ENCODE measurements at regions not wholly inside any gene's neighbourhood (a gene's known extent, or its start where the extent isn't known, plus 50 kb on each side); places are given as distances from the start of the nearest gene placed in this dataset.
A peak's percentile ranks its signal among the peaks of the same experiment; 100 is the strongest.

DNA sequence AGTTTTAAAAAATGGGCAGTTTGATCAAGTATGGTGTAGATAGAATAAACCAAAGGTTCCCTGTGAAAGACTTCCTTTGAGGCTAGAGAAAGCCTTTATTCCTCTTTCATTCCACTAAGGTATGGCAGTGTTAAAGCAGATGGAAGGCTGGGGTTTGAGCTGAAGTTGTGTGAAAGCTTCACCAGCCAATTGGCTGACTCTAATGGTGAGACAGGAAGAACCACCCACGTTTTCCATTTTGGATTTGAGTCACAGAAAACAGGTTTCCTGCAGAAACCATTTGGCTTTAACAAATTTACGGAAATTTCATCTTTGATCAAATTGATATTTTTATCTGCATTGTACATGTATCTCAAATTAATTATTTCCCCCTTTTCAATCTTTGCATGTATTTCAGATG is 455.0 kb downstream of the PCNX1 start:
- Mint-ChIP-seq H3K27me3 (ENCODE audit: low read depth) (no peaks in the 10 kb centered on the region), H3K9me3 (peaks cover 2% of the 10 kb centered on the region), H3K4me1 (peaks cover 22% of the 10 kb centered on the region), H3K27ac (peak overlapping the region in 1 of 3 experiments; percentile 44), H3K4me3 (no peak overlapping the region), H3K36me3 (ENCODE audit: low read depth) (peaks cover 18% of the 10 kb centered on the region)
- TF ChIP-seq, protein P1, sequence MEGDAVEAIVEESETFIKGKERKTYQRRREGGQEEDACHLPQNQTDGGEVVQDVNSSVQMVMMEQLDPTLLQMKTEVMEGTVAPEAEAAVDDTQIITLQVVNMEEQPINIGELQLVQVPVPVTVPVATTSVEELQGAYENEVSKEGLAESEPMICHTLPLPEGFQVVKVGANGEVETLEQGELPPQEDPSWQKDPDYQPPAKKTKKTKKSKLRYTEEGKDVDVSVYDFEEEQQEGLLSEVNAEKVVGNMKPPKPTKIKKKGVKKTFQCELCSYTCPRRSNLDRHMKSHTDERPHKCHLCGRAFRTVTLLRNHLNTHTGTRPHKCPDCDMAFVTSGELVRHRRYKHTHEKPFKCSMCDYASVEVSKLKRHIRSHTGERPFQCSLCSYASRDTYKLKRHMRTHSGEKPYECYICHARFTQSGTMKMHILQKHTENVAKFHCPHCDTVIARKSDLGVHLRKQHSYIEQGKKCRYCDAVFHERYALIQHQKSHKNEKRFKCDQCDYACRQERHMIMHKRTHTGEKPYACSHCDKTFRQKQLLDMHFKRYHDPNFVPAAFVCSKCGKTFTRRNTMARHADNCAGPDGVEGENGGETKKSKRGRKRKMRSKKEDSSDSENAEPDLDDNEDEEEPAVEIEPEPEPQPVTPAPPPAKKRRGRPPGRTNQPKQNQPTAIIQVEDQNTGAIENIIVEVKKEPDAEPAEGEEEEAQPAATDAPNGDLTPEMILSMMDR (IDR thresholded peaks at IDR 0.05; ENCODE audit: unreplicated experiment in 3 of 3): no peak

DNA sequence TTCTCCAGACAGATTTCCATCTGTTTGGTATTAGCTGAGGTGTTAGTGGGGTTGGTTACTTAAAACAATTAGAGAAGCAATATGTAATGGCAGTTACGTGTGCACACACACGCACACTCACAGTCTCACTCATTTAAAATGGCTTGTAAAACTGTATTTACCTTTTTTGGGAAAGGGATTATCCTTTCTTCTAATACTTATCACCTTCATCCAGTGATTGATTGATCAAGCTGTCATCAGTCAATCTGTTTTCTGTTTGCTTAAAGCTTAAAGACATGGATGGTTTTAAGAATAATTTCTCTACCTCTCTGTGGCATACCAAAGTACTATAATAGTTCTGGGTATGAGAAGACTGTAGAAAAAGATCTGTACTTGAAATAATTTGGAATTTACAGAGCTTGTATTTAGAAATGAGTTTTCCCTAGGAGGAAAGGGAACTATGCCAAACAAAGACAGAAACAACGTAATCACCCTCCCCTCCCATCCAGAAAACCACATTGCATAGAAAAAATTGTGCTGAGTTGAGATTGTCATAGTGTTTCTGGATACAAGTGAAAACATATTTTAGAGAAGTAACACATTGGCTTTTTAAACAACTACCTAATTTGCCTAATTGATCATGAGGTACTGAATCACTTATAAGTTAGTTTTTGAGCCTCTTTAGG is 455.8 kb downstream of the PCNX1 start:
- H3K27ac Mint-ChIP-seq: peak overlapping the region; percentile 54 to 75 (median 70)
- H3K36me3 Mint-ChIP-seq (ENCODE audit: low read depth): peaks cover 17% of the 10 kb centered on the region
- H3K4me1 Mint-ChIP-seq: peaks cover 22% of the 10 kb centered on the region
- peaks cover 2% of the 10 kb centered on the region for H3K9me3 Mint-ChIP-seq
- no peaks in the 10 kb centered on the region for H3K27me3 Mint-ChIP-seq (ENCODE audit: low read depth)
- H3K4me3 Mint-ChIP-seq: no peak overlapping the region
- TF ChIP-seq, protein P1 (IDR thresholded peaks at IDR 0.05; ENCODE audit: unreplicated experiment in 3 of 3): no peak

DNA sequence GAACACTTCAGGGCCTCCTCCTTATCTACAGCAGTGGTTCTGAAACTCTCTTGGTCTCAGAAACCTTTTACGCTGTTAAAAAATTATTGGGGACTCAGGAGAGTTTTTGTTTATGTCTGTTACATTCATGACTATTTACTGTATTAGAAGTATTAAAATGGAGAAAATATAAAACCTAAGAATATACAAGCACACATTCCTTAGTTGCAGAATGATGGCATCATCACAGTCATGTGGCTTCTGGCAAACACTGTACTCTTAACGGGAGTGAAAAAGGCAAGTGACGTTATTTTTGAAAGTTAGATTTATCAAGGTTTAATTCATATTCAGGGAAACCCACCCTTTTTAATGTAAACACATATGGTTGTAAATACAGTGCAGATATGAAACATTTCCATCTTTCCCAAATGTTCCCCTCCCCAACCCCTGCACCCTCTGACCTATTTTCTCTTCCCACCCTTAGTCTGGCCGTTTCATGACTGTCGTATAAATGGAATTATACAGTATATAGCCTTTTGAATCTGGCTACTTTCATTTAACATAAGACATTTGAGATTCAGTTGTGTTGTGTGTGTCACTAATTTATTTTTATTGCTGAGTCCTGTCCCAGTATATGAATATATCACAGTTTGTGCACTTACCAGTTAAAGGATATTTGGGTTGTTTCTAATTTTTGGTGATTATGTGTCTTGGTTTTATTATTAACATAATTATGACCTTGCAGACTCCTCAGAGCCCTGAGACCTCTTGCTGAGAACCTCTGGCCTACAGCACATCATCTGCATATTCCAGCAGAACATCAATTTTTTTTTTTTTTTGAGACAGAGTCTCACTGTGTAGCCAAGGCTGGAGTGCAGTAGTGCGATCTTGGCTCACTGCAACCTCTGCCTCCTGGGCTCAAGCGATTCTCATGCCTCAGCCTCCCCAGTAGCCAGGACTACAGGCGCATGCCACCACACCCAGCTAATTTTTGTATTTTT is 457.0 kb downstream of the PCNX1 start:
- peaks cover 8% of the 10 kb centered on the region for H3K36me3 Mint-ChIP-seq (ENCODE audit: low read depth)
- H3K9me3 Mint-ChIP-seq: peaks cover 2% of the 10 kb centered on the region
- no peak overlapping the region for H3K4me3 Mint-ChIP-seq
- TF ChIP-seq, protein P1 (IDR thresholded peaks at IDR 0.05; ENCODE audit: unreplicated experiment in 3 of 3): no peak
- peak overlapping the region; percentile 70 to 77 (median 75) for H3K27ac Mint-ChIP-seq
- peaks cover 22% of the 10 kb centered on the region for H3K4me1 Mint-ChIP-seq
- H3K27me3 Mint-ChIP-seq (ENCODE audit: low read depth): no peaks in the 10 kb centered on the region

DNA sequence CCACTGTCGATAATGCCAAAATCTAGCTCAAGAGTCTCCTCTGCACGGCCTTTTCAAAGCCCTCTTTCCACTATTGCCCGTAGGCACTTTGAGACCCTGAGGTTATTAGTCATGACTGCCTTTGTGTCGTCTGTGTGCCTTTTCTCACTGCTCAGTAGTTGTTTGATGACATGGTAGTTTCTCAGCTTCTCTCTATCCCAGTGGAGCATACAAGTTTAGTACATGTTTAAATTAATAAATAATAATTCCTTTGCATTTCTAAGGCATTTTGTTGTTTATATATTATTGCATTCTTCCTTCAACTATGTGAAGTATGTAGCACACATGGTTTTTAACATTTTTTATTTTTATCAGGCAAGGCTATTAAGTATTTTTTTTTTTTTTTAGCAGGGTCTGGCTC is 458.1 kb downstream of the PCNX1 start:
- no peaks in the 10 kb centered on the region for H3K27me3 Mint-ChIP-seq (ENCODE audit: low read depth)
- peak overlapping the region in 2 of 3 experiments; percentile 32 to 49 for H3K27ac Mint-ChIP-seq
- TF ChIP-seq, protein P1 (IDR thresholded peaks at IDR 0.05; ENCODE audit: unreplicated experiment in 3 of 3): no peak
- peaks cover 2% of the 10 kb centered on the region for H3K9me3 Mint-ChIP-seq
- peaks cover 20% of the 10 kb centered on the region for H3K4me1 Mint-ChIP-seq
- H3K36me3 Mint-ChIP-seq (ENCODE audit: low read depth): peaks cover 6% of the 10 kb centered on the region
- H3K4me3 Mint-ChIP-seq: no peak overlapping the region

DNA sequence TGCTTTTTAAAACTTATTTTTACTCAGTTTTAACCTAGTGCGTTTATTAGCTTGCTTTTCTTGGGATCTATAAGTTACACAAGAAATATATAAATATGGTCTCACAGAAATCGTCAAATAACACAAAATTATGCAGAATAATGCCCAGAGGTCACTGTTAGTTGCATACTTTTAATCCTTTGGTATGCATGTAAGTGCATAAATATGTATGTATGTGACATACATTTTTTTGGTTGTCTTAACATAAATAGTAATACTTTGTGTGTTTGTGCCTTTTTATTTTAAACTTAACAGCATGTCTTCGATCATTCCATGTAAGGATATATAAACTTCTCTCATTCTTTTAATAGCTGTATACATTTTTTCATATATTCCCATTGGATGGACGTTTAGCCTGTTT is 459.6 kb downstream of the PCNX1 start:
- peaks cover 6% of the 10 kb centered on the region for H3K36me3 Mint-ChIP-seq (ENCODE audit: low read depth)
- H3K27me3 Mint-ChIP-seq (ENCODE audit: low read depth): no peaks in the 10 kb centered on the region
- H3K4me3 Mint-ChIP-seq: no peak overlapping the region
- H3K9me3 Mint-ChIP-seq: peaks cover 2% of the 10 kb centered on the region
- TF ChIP-seq, protein P1 (IDR thresholded peaks at IDR 0.05; ENCODE audit: unreplicated experiment in 3 of 3): no peak
- peaks cover 17% of the 10 kb centered on the region for H3K4me1 Mint-ChIP-seq
- peak overlapping the region in 1 of 3 experiments; percentile 36 for H3K27ac Mint-ChIP-seq
